LNCaP clone FGC (cell line): ENCODE measurements at regions not wholly inside any gene's neighbourhood (a gene's known extent, or its start where the extent isn't known, plus 50 kb on each side); places are given as distances from the start of the nearest gene placed in this dataset.

Experiments used
- DNase-seq: peaks from one replicate; pipeline ENCODE4 v3.0.0-alpha.2; 2011; ENCODE audit warnings: low read depth
- H3K4me3 ChIP-seq: 2 replicates; pipeline ENCODE4 v1.5.1; 2011; ENCODE audit warnings: mild to moderate bottlenecking, low read depth, low read length, control low read depth
- TF ChIP-seq, protein P1 (sequence below): IDR thresholded peaks from 2 replicates; pipeline ENCODE4 v1.5.1; 2012; ENCODE audit warnings: mild to moderate bottlenecking; ENCODE audit not compliant: control insufficient read depth, insufficient read depth; ENCODE audit errors: extremely low read depth

DNA sequence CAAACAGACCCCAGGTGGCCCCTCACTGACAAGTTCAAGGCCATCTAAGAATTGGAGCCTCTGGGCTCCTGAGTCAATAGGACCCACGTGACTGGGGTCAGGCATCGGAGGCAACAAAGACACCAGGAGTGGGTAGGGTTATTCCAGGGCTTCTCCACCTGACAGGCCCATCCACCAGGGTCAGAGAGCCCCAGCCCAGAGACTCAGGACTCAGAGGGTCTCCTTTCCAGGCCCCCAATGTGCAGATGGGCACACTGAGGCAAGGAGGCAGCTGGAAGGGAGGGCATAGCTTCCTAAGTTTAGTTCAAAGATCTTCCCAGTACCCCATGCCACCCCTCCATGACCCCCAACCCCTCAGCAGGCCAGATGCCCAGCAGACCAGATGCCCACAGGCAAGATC is 388.6 kb downstream of the MATN1 start:
- TF ChIP-seq, protein P1, sequence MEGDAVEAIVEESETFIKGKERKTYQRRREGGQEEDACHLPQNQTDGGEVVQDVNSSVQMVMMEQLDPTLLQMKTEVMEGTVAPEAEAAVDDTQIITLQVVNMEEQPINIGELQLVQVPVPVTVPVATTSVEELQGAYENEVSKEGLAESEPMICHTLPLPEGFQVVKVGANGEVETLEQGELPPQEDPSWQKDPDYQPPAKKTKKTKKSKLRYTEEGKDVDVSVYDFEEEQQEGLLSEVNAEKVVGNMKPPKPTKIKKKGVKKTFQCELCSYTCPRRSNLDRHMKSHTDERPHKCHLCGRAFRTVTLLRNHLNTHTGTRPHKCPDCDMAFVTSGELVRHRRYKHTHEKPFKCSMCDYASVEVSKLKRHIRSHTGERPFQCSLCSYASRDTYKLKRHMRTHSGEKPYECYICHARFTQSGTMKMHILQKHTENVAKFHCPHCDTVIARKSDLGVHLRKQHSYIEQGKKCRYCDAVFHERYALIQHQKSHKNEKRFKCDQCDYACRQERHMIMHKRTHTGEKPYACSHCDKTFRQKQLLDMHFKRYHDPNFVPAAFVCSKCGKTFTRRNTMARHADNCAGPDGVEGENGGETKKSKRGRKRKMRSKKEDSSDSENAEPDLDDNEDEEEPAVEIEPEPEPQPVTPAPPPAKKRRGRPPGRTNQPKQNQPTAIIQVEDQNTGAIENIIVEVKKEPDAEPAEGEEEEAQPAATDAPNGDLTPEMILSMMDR, result no peak
- DNase-seq, result no peak
- H3K4me3 ChIP-seq, result no peak overlapping the region

DNA sequence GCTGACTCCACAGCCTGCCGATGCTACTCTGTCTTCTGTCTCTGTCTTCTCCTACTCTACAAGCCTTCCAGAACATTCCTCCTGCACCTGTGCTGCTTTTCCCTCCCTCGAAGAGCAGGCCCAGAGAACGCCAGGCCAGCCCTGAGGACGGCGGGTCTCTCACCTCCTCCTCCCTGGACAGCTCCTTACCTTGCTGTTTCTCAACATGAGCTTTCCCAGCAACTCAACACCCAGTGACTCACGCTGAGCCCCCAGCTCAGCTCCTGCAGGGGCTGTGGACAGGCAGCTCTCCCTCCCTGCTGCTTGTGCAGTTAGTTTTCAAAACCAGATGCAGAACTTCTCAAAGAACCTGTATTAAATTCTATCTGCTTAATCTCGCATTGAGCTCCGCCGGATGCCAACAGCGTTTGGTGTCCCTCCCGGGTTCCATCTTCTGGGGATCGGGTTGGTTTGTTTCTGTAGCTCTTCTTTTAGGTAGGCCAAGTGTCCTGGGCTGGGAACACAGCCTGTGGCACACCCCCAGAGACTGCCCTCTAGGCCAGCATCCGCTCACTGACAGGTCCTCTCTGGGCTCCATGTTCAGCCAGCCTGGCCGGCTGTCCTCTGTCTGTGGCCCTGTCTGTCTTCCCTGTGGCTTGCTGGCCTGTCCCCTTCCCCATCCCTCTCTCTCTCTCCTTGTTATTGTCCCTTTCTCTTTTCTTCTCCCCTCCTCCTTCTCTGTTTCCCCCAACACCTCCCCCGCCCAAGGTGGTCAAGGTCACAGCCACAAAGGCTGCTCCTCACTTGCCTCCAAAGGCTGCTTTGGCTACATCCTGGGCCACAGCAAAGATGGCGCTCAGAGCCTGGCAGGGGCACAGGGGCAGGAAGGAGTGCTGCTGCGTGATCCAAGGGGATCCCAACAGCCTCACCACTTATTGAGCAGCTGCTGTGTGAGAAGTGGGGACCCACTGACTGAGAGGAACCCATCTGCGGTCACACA is 391.0 kb downstream of the MATN1 start:
- no peak overlapping the region for H3K4me3 ChIP-seq
- TF ChIP-seq, protein P1, result no peak
- DNase-seq, result no peak

DNA sequence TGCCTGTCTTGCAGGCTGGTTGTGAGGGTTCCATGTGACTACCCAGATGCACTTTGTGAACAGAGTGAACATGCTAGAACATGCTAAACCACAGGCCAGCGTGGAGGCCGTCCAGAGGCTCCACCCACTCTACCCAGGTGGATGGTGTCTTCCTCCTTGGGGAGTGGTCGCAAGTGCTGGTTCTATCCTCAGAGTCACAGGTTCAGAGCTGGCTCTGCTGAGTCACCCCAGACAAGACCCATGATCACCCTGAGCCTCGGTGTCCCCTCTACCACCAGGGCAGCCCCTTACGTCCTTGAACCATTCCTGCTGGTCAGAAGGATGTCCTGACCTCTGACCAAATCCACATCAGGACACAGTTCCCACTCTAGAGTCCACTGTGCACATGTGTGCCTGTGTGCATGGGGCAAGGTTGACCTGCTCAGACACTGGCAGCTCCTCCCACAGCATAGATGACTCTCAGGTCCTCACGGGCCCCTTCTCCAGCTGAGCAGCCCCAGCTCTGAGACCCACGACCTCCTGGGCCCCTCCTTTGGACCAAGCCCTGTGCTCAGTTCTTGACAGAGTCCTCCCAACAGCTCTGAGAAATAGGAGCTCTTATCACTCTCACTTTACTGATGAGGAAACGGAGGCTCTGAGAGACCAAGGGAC is 391.8 kb downstream of the MATN1 start:
- DNase-seq, result no peak
- no peak overlapping the region for H3K4me3 ChIP-seq
- TF ChIP-seq, protein P1, result no peak

DNA sequence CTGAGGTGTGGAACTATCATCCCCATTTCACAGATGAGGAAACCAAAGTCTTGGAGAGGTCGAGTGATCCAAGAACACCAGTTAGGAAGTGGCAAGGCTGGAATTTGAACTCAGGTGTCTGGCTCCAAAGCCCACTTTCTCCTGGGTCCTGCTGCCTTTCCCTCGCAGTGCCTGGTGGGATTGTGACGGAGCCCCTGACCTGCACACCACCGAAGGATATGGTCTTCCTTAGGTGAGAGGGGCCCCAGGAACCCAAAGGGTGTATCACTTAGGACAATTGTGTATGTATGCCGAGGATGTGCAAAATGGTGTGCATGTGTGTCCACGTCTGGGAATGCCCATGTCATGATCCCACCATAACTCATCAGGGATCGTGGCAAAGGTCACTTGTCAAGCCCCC is 392.7 kb downstream of the MATN1 start:
- no peak overlapping the region for H3K4me3 ChIP-seq
- TF ChIP-seq, protein P1, result no peak
- DNase-seq, result no peak

DNA sequence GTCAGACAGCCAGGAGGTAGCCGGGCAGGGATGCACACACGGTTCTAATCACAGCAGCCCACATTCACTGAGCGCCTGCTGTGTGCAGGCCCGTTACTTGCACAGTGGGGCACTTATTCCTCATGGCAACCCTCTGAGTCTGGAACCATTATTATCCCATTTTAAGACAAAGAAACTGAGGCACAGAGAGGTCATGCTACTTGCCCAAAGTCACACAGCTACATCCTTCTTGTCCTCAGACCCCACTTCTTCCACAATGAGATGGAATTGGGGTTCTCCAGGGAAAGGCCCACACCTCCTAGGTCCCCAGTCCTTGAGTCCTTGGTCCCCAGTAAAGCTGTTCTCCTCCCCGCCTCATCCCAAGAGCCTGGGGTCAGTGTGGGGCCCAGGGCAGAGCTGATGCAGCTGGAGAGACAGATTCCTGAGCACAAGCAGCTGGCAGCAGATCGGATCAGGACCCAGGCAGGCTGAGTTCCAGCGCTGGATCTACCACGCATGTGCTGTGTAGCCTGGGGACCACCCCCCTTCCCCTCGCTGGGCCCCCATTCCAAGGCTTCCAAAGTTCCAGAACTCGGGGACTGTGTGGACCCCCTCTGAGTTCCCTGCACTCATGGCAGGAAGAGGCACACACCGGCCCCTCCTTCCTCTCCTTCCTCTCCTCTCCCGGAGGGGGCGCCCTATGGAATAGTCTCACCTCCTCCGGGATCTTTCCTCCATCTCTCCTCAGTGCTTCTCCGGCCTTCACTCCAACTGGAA is 393.4 kb downstream of the MATN1 start:
- no peak overlapping the region for H3K4me3 ChIP-seq
- TF ChIP-seq, protein P1, result no peak
- no peak for DNase-seq

DNA sequence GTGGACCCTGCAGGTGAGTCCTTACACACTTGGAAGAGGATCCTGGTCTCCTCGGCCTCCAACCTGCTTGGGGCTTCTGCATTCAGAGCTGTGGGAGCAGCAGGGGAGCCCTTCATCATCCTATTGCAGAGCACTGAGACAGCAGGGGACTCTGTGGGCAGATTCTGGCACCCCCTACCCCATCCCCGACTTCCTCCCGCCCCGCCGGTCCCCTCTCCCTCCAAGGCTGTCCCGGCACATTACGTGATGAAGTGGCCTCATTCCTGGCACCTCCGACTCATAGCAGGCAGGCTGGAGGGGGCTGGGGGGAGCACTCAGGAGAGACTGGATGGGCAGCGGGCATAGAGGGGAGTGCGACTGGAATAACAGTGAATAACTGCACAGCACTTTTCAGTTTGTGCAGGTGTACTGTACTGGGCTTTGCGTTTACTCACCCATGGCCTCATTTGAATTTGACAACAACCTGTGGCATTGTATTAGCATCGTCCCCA is 394.1 kb downstream of the MATN1 start:
- no peak for DNase-seq
- TF ChIP-seq, protein P1, result no peak
- H3K4me3 ChIP-seq, result no peak overlapping the region
